DOHH2 (cell line): ENCODE measurements at regions not wholly inside any gene's neighbourhood (a gene's known extent, or its start where the extent isn't known, plus 50 kb on each side); places are given as distances from the start of the nearest gene placed in this dataset.

Source experiments
- EZH2phosphoT487 ChIP-seq: fragments of 200-600 bp; sonication (generic); IDR thresholded peaks from 2 replicates; pipeline ENCODE4 v1.6.1; 2017; ENCODE audit warnings: borderline replicate concordance, mild to moderate bottlenecking, antibody characterized with exemption, low read length, moderate library complexity, mixed read lengths
- TF ChIP-seq, protein P1 (sequence below): fragments of 200-600 bp; sonication (generic); IDR thresholded peaks from one replicate; pipeline ENCODE4 v1.5.1; 2014; ENCODE audit warnings: antibody characterized with exemption, mild to moderate bottlenecking, low read depth, low read length; ENCODE audit not compliant: poor library complexity, severe bottlenecking

GRCh38 chr9:90504486-90504885 lies 138.1 kb downstream of the DIRAS2 start:
- TF ChIP-seq, protein P1, sequence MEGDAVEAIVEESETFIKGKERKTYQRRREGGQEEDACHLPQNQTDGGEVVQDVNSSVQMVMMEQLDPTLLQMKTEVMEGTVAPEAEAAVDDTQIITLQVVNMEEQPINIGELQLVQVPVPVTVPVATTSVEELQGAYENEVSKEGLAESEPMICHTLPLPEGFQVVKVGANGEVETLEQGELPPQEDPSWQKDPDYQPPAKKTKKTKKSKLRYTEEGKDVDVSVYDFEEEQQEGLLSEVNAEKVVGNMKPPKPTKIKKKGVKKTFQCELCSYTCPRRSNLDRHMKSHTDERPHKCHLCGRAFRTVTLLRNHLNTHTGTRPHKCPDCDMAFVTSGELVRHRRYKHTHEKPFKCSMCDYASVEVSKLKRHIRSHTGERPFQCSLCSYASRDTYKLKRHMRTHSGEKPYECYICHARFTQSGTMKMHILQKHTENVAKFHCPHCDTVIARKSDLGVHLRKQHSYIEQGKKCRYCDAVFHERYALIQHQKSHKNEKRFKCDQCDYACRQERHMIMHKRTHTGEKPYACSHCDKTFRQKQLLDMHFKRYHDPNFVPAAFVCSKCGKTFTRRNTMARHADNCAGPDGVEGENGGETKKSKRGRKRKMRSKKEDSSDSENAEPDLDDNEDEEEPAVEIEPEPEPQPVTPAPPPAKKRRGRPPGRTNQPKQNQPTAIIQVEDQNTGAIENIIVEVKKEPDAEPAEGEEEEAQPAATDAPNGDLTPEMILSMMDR, result no peak
- TF ChIP-seq EZH2phosphoT487, result no peak
